ENCODE measurements at regions not wholly inside any gene's neighbourhood (a gene's known extent, or its start where the extent isn't known, plus 50 kb on each side); places are given as distances from the start of the nearest gene placed in this dataset.

GRCh38 chr2:43011158-43011491, 215.3 kb downstream of the ZFP36L2 start:
- Histone ChIP-seq H3F3A (ENCODE audit: control insufficient read depth, insufficient read depth) (no peaks in the 10 kb centered on the region), H3K4me3 (ENCODE audit: low read length) (no peak overlapping the region), H3K4me2 (ENCODE audit: low read length) (no peak overlapping the region), H4K20me1 (ENCODE audit: control insufficient read depth, insufficient read depth, low read depth, low read length) (no peaks in the 10 kb centered on the region), H3K4me1 (ENCODE audit: control insufficient read depth, low read length) (no peaks in the 10 kb centered on the region), H3K27ac (ENCODE audit: low read depth, low read length) (no peak overlapping the region), H3K36me3 (ENCODE audit: control insufficient read depth, low read length) (no peaks in the 10 kb centered on the region), H3K9me2 (replicated peaks; ENCODE audit: control insufficient read depth, low read length) (no peaks in the 10 kb centered on the region), H3K79me2 (ENCODE audit: control insufficient read depth, low read length) (no peaks in the 10 kb centered on the region), H3K9me3 (ENCODE audit: control insufficient read depth, insufficient read depth, low read length) (no peaks in the 10 kb centered on the region; the same call in 1 of the 2 replicates), H3K27me3 (ENCODE audit: control insufficient read depth, low read length) (peaks cover 7% of the 10 kb centered on the region; the same call in 1 of the 2 replicates)
- TF ChIP-seq CTCF (IDR thresholded peaks at IDR 0.05; ENCODE audit: low read depth, low read length, poor library complexity, severe bottlenecking) (no peak), EZH2phosphoT487 (IDR thresholded peaks at IDR 0.05; ENCODE audit: borderline replicate concordance, low read length) (no peak)

DNA sequence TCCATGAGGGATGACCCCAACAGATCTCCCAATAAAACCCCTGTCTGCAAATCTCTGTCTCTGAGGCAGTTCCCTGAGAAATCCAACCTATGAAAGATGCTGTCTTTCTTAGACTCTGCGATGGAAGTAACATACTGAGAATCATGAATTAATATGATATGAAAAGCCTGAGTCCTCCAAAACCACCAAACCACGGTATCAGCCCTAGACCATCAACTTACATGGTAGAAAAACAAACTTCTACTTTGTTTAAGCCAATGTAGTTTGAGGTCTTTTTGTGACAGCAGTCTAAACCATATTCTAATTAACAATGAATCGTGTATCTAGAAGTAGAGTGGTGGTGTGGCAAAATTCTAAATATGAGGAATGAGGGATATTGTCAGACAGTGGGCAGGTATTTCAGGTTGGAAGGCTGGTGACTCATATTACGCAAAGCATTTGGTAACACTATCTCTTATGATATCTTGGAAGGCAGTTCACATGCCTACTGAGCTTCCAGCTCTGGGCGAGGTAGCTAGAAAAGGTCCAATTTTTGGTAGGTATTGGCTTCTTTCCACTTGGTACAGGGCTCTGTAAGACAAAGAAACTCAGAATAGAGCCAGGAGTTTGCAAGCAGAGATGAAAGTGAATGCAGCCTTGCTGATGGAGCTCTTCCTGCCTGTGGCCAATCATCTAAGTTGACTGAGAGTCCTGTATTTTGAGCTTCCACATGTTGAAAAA, 215.8 kb downstream of the ZFP36L2 start:
- H3K27ac ChIP-seq (ENCODE audit: low read depth, low read length) = no peak overlapping the region

DNA sequence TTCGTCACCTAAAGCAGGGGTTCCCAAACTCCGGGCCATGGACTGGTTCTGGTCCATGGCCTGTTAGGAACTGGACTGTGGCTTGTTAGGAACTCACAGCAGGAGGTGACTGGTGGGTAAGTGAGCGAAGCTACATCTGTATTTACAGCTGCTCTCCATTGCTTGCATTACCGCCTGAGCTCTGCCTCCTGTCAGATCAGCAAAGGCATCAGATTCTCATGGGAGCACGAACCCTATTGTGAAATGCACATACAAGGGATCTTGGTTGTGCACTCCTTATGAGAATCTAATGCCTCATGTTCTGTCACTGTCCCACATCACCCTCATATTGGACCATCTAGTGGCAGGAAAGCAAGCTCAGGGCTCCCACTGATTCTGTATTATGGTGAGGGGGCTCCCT, 217.0 kb downstream of the ZFP36L2 start:
- Histone ChIP-seq H3K27me3 (ENCODE audit: control insufficient read depth, low read length) (peaks cover 6% of the 10 kb centered on the region; the same call in 1 of the 2 replicates), H3F3A (ENCODE audit: control insufficient read depth, insufficient read depth) (no peaks in the 10 kb centered on the region), H3K36me3 (ENCODE audit: control insufficient read depth, low read length) (no peaks in the 10 kb centered on the region), H3K9me3 (ENCODE audit: control insufficient read depth, insufficient read depth, low read length) (no peaks in the 10 kb centered on the region; the same call in 1 of the 2 replicates), H3K4me1 (ENCODE audit: control insufficient read depth, low read length) (no peaks in the 10 kb centered on the region), H3K4me3 (ENCODE audit: low read length) (no peak overlapping the region), H3K4me2 (ENCODE audit: low read length) (no peak overlapping the region), H4K20me1 (ENCODE audit: control insufficient read depth, insufficient read depth, low read depth, low read length) (no peaks in the 10 kb centered on the region), H3K9me2 (replicated peaks; ENCODE audit: control insufficient read depth, low read length) (no peaks in the 10 kb centered on the region), H3K79me2 (ENCODE audit: control insufficient read depth, low read length) (no peaks in the 10 kb centered on the region), H3K27ac (ENCODE audit: low read depth, low read length) (no peak overlapping the region)
- TF ChIP-seq CTCF (IDR thresholded peaks at IDR 0.05; ENCODE audit: low read depth, low read length, poor library complexity, severe bottlenecking) (no peak), EZH2phosphoT487 (IDR thresholded peaks at IDR 0.05; ENCODE audit: borderline replicate concordance, low read length) (no peak)

More for the DNA sequence above, 215.8 kb downstream of the ZFP36L2 start:
- Histone ChIP-seq H3K4me3 (ENCODE audit: low read length) (no peak overlapping the region), H3F3A (ENCODE audit: control insufficient read depth, insufficient read depth) (no peaks in the 10 kb centered on the region), H3K79me2 (ENCODE audit: control insufficient read depth, low read length) (no peaks in the 10 kb centered on the region), H3K4me1 (ENCODE audit: control insufficient read depth, low read length) (no peaks in the 10 kb centered on the region), H3K36me3 (ENCODE audit: control insufficient read depth, low read length) (no peaks in the 10 kb centered on the region), H3K27me3 (ENCODE audit: control insufficient read depth, low read length) (peaks cover 7% of the 10 kb centered on the region; the same call in 1 of the 2 replicates), H3K9me2 (replicated peaks; ENCODE audit: control insufficient read depth, low read length) (no peaks in the 10 kb centered on the region), H3K9me3 (ENCODE audit: control insufficient read depth, insufficient read depth, low read length) (no peaks in the 10 kb centered on the region; the same call in 1 of the 2 replicates), H3K4me2 (ENCODE audit: low read length) (no peak overlapping the region), H4K20me1 (ENCODE audit: control insufficient read depth, insufficient read depth, low read depth, low read length) (no peaks in the 10 kb centered on the region)
- TF ChIP-seq EZH2phosphoT487 (IDR thresholded peaks at IDR 0.05; ENCODE audit: borderline replicate concordance, low read length) (no peak), CTCF (IDR thresholded peaks at IDR 0.05; ENCODE audit: low read depth, low read length, poor library complexity, severe bottlenecking) (no peak)
